Stimulated activated effector memory CD8-positive, alpha-beta T cell treated with anti-CD3 and anti-CD28 coated beads, Interleukin-12 subunit alpha, Interleukin-12 subunit beta, amount 100 ng/mL, for 72 hours (primary cell): ENCODE measurements at regions not wholly inside any gene's neighbourhood (a gene's known extent, or its start where the extent isn't known, plus 50 kb on each side); places are given as distances from the start of the nearest gene placed in this dataset.

Source experiments
- ATAC-seq: fragments of 150-1000 bp; cut with Tn5 transposase; 2 replicates; pipeline ENCODE4 v1.10.0; 2021
- DNase-seq, 2 donors: peaks; one replicate each; pipeline ENCODE4 v3.0.0; 2021 to 2022; ENCODE audit warnings: low spot score in 2 of 2
- H3K27ac Mint-ChIP-seq: one replicate; pipeline ENCODE4 v1.8.0; 2022; ENCODE audit warnings: mild to moderate bottlenecking, mixed read lengths
- H3K36me3 Mint-ChIP-seq: one replicate; pipeline ENCODE4 v1.8.0; 2022; ENCODE audit warnings: mild to moderate bottlenecking, mixed read lengths
- H3K4me1 Mint-ChIP-seq: one replicate; pipeline ENCODE4 v1.8.0; 2022; ENCODE audit warnings: mixed read lengths
- H3K4me3 Mint-ChIP-seq: one replicate; pipeline ENCODE4 v1.8.0; 2022; ENCODE audit warnings: mild to moderate bottlenecking, mixed read lengths
- H3K9me3 Mint-ChIP-seq: one replicate; pipeline ENCODE4 v1.8.0; 2022; ENCODE audit warnings: mixed read lengths

DNA sequence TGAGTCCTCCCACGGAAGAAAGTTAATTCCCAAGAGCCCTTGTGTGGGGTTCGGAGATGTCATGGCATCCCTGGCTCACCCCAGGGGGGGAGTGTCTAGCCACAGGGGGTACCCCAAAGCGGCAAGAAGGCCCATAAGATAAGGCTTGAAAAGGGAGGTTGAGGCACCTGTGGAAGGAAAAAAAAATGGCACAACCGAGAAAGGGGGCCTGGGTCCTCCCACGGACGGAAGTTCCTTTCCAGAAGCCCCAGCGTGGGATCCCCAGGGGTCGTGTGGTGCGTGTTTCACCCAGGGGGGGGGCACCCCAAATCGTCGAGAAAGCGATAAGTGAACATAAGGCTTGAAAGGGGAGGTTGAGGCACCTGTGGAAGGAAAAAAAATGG is 266.7 kb downstream of the ALG10 start:
- no peak for DNase-seq
- Mint-ChIP-seq H3K4me1 (no peaks in the 10 kb centered on the region), H3K9me3 (peaks cover 36% of the 10 kb centered on the region), H3K36me3 (no peaks in the 10 kb centered on the region), H3K4me3 (no peak overlapping the region), H3K27ac (no peak overlapping the region)
- no peak for ATAC-seq

GRCh38 chr12:34289431-34290380 is 267.4 kb downstream of the ALG10 start:
- Mint-ChIP-seq H3K4me1 (no peaks in the 10 kb centered on the region), H3K36me3 (no peaks in the 10 kb centered on the region), H3K4me3 (no peak overlapping the region), H3K27ac (no peak overlapping the region), H3K9me3 (peaks cover 38% of the 10 kb centered on the region)
- DNase-seq (no peak), ATAC-seq (no peak)

GRCh38 chr12:34290381-34290995 is 268.2 kb downstream of the ALG10 start:
- DNase-seq (no peak), ATAC-seq (no peak)
- no peaks in the 10 kb centered on the region for H3K4me1 Mint-ChIP-seq
- no peaks in the 10 kb centered on the region for H3K36me3 Mint-ChIP-seq
- H3K9me3 Mint-ChIP-seq = peaks cover 42% of the 10 kb centered on the region
- H3K4me3 Mint-ChIP-seq = no peak overlapping the region
- no peak overlapping the region for H3K27ac Mint-ChIP-seq

GRCh38 chr12:34291001-34291400 is 268.7 kb downstream of the ALG10 start:
- H3K36me3 Mint-ChIP-seq = no peaks in the 10 kb centered on the region
- ATAC-seq (no peak), DNase-seq (no peak)

GRCh38 chr12:34291426-34291901 is 269.2 kb downstream of the ALG10 start:
- DNase-seq (no peak), ATAC-seq (no peak)
- Mint-ChIP-seq H3K4me1 (no peaks in the 10 kb centered on the region), H3K9me3 (peaks cover 34% of the 10 kb centered on the region), H3K27ac (no peak overlapping the region), H3K4me3 (no peak overlapping the region), H3K36me3 (no peaks in the 10 kb centered on the region)

More at GRCh38 chr12:34291001-34291400, 268.7 kb downstream of the ALG10 start:
- no peaks in the 10 kb centered on the region for H3K4me1 Mint-ChIP-seq
- H3K4me3 Mint-ChIP-seq = no peak overlapping the region
- peaks cover 36% of the 10 kb centered on the region for H3K9me3 Mint-ChIP-seq
- H3K27ac Mint-ChIP-seq = no peak overlapping the region

- Mint-ChIP-seq H3K27ac (no peak overlapping the region), H3K9me3 (peaks cover 29% of the 10 kb centered on the region), H3K4me1 (no peaks in the 10 kb centered on the region), H3K36me3 (peaks cover 5% of the 10 kb centered on the region), H3K4me3 (no peak overlapping the region)
- ATAC-seq (no peak), DNase-seq (no peak)
These were observed 270.7 kb downstream of the ALG10 start for GRCh38 chr12:34292736-34293625.

- Mint-ChIP-seq H3K4me3 (no peak overlapping the region), H3K27ac (no peak overlapping the region)
- ATAC-seq = no peak
These were observed 271.8 kb downstream of the ALG10 start for GRCh38 chr12:34294137-34294536.

GRCh38 chr12:34294671-34295365 is 272.5 kb downstream of the ALG10 start:
- Mint-ChIP-seq H3K27ac (no peak overlapping the region), H3K9me3 (peaks cover 34% of the 10 kb centered on the region), H3K36me3 (peaks cover 5% of the 10 kb centered on the region), H3K4me1 (no peaks in the 10 kb centered on the region), H3K4me3 (no peak overlapping the region)
- ATAC-seq (no peak), DNase-seq (no peak)

More at GRCh38 chr12:34294137-34294536, 271.8 kb downstream of the ALG10 start:
- peaks cover 31% of the 10 kb centered on the region for H3K9me3 Mint-ChIP-seq
- no peak for DNase-seq
- H3K36me3 Mint-ChIP-seq = peaks cover 5% of the 10 kb centered on the region
- no peaks in the 10 kb centered on the region for H3K4me1 Mint-ChIP-seq

GRCh38 chr12:34295366-34296142 is 273.3 kb downstream of the ALG10 start:
- H3K4me3 Mint-ChIP-seq = no peak overlapping the region
- H3K9me3 Mint-ChIP-seq = peaks cover 31% of the 10 kb centered on the region
- H3K27ac Mint-ChIP-seq = no peak overlapping the region
- no peaks in the 10 kb centered on the region for H3K4me1 Mint-ChIP-seq
- H3K36me3 Mint-ChIP-seq = peaks cover 5% of the 10 kb centered on the region
- no peak for ATAC-seq
- DNase-seq = no peak

- H3K4me3 Mint-ChIP-seq = no peak overlapping the region
- H3K4me1 Mint-ChIP-seq = no peaks in the 10 kb centered on the region
- peaks cover 38% of the 10 kb centered on the region for H3K9me3 Mint-ChIP-seq
- DNase-seq (no peak), ATAC-seq (no peak)
- H3K36me3 Mint-ChIP-seq = peaks cover 5% of the 10 kb centered on the region
- H3K27ac Mint-ChIP-seq = no peak overlapping the region
These were observed 274.1 kb downstream of the ALG10 start for GRCh38 chr12:34296143-34297041.

DNA sequence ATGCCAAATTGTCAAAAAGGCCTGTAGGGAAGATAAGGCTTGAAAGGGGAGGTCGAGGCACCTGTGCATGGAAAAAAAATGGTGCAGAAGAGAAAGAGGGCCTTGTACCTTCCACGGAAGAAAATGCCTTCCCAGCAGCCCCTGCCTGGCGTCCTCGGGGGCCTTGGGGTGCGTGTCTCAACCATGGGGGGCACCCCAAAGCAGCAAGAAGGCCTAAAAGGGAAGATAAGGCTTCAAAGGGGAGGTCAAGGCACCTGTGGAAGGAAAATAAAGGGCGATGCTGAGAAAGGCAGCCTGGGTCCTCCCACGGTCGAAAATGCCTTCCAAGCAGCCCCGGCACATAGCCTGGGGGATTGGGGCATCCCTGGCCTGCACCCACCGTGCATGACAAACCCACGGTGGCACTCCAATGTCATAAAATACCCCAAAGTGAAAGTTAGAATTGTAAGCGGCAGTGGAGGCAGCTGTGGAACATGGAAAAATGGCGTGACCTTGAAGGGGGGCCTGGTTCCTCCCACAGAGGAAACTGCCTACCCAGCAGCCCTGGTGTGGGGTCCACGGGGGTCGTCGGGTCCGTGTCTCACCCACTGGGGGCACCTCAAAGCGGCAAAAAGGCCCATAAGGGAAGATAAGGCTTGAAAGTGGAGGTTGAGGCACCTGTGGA is 275.0 kb downstream of the ALG10 start:
- no peak for ATAC-seq
- DNase-seq = no peak
- H3K36me3 Mint-ChIP-seq = peaks cover 5% of the 10 kb centered on the region
- no peak overlapping the region for H3K27ac Mint-ChIP-seq
- peaks cover 45% of the 10 kb centered on the region for H3K9me3 Mint-ChIP-seq
- H3K4me3 Mint-ChIP-seq = no peak overlapping the region
- H3K4me1 Mint-ChIP-seq = no peaks in the 10 kb centered on the region

- DNase-seq = no peak
- H3K4me3 Mint-ChIP-seq = no peak overlapping the region
- H3K9me3 Mint-ChIP-seq = peaks cover 48% of the 10 kb centered on the region
- no peaks in the 10 kb centered on the region for H3K4me1 Mint-ChIP-seq
- H3K36me3 Mint-ChIP-seq = peaks cover 5% of the 10 kb centered on the region
- no peak for ATAC-seq
- H3K27ac Mint-ChIP-seq = no peak overlapping the region
These were observed 275.5 kb downstream of the ALG10 start for GRCh38 chr12:34297790-34298164.
